Heart left ventricle (tissue), 16 donors: ENCODE measurements at regions not wholly inside any gene's neighbourhood (a gene's known extent, or its start where the extent isn't known, plus 50 kb on each side); places are given as distances from the start of the nearest gene placed in this dataset.
"Not testable (repeated sequence)": the region's sequence is repeated elsewhere in the genome, so short reads cannot be mapped to it uniquely, and the experiment has no call there.

Source experiments
- ATAC-seq, 4 donors: fragments of 200-7000 bp; cut with Tn5 transposase; one replicate each; pipeline ENCODE4 v1.9.1; 2020 to 2022; ENCODE audit warnings: moderate library complexity in 4 of 4, mild to moderate bottlenecking in 3 of 4, moderate number of reproducible peaks in 1 of 4
- DNase-seq, 5 donors: peaks; one replicate each; pipeline ENCODE4 v3.0.0-alpha.2; 2020
- H3K27ac ChIP-seq, 12 donors: fragments of 200-600 bp; sonication (generic) in 4 of 12; one replicate each; pipeline versions ENCODE4 v1.5.0 to v1.8.0; 2016 to 2022; ENCODE audit warnings: mild to moderate bottlenecking in 2 of 12
- H3K27me3 ChIP-seq, 9 donors: fragments of 200-600 bp; sonication (generic) in 2 of 9; one replicate each; pipeline versions ENCODE4 v1.5.1 to v1.8.0; 2016 to 2022; ENCODE audit warnings: mild to moderate bottlenecking in 3 of 9
- H3K36me3 ChIP-seq, 9 donors: fragments of 200-600 bp; sonication (generic) in 2 of 9; one replicate each; pipeline versions ENCODE4 v1.5.0 to v1.8.0; 2018 to 2022; ENCODE audit warnings: mild to moderate bottlenecking in 2 of 9
- H3K4me1 ChIP-seq, 12 donors: fragments of 200-600 bp; sonication (generic) in 4 of 12; one replicate each; pipeline versions ENCODE4 v1.5.0 to v1.8.0; 2016 to 2022; ENCODE audit warnings: mild to moderate bottlenecking in 3 of 12
- H3K4me3 ChIP-seq, 12 donors: fragments of 200-600 bp; sonication (generic) in 4 of 12; one replicate each; pipeline versions ENCODE4 v1.5.0 to v1.8.0; 2017 to 2022; ENCODE audit warnings: mild to moderate bottlenecking in 9 of 12, moderate library complexity in 4 of 12
- H3K9me3 ChIP-seq, 12 donors: fragments of 200-600 bp; sonication (generic) in 4 of 12; one replicate each; pipeline versions ENCODE4 v1.5.0 to v1.8.0; 2016 to 2022; ENCODE audit warnings: mild to moderate bottlenecking in 1 of 12
- CTCF ChIP-seq, 12 donors: fragments of 200-600 bp; sonication (generic) in 4 of 12; IDR thresholded peaks; one replicate each; pipeline versions ENCODE4 v1.5.0 to v1.8.0; 2018 to 2022; ENCODE audit warnings: antibody characterized with exemption in 12 of 12, mild to moderate bottlenecking in 5 of 12
- POLR2A ChIP-seq, 2 donors: fragments of 450-650 bp; IDR thresholded peaks; one replicate each; pipeline ENCODE4 v1.6.1; 2017; ENCODE audit warnings: antibody characterized with exemption in 2 of 2, mild to moderate bottlenecking in 2 of 2, moderate library complexity in 2 of 2
- whole genome bisulfite sequencing, 4 donors: extraction: QIAGEN DNeasy Blood & Tissue Kit in 2 of 4; methylation state at CpG; one replicate each; pipeline versions ENCODE4 v1.1.5 to v1.1.7; 2013 to 2018; 5-methylcytosine and 5-hydroxymethylcytosine counted together
- intact Hi-C, 10 donors: fragments of 100-400 bp; cut with DNase I; formaldehyde crosslinking; loops; one replicate each; pipeline versions ENCODE4 v1.11.1 to v1.14.2; 2022
- donor health status: ischemic (EF 13 %, LVEDD 7.1; RV severe dilation, severe dysfunction).
- donor health status: healthy with polysubstance abuse.
- donor health status: DM: no; HTN: yes; CAD: no.
- donor health status: DM: no; HTN: no; CAD: no.
- donor health status: ischemic (EF 25% LVEDD 6.9; RV normal size, moderate dysfunction).
- donor health status: ischemic (EF 25% LVEDD 5.7; RV mildly dilated, moderate dysfunction).
- donor health status: healthy.
- donor health status: DM: yes; HTN: yes; CAD: no.
- donor health status: ischemic (EF 35%, LVEDD 5.7; RV mildly dilated, moderate dysfunction).
- donor health status: nonischemic (EF 11% LVEDD 7.7; RV severe dilation, severe dysfunction).
- donor health status: DM: yes; HTN: yes; CAD: no.
- donor health status: PGD.
- donor health status: ischemic (EF 29% LVEDD 5.4; RV normal size, mild dysfunction).
- donor health status: nonischemic (EF 23%, LVEDD 6.1; RV moderate dilation, normal function).

- H3K27ac ChIP-seq: no peak overlapping the region
- ATAC-seq: no peak
- H3K27me3 ChIP-seq: no peaks in the 10 kb centered on the region
- peaks cover 0 to 10% (median 0%) of the 10 kb centered on the region in 12 donors for H3K4me1 ChIP-seq
- no peaks in the 10 kb centered on the region for H3K9me3 ChIP-seq
- intact Hi-C loops: no loop called here
- no peaks in the 10 kb centered on the region for H3K36me3 ChIP-seq
- DNase-seq: peak in 1 of 5 donors; percentile 10
- TF ChIP-seq POLR2A (IDR thresholded peaks at IDR 0.05): no peak
- TF ChIP-seq CTCF (IDR thresholded peaks at IDR 0.05): no peak
- 93 to 97% (median 95%) methylated on average over 23 to 30 of the region's 30 CpGs for WGBS, 4 donors
- H3K4me3 ChIP-seq: no peak overlapping the region
Observed at GRCh38 chr16:29232811-29233704, 173.5 kb downstream of the NPIPB11 start.

- WGBS, 4 donors: 93 to 98% (median 94%) methylated on average over 5 to 10 of the region's 10 CpGs
- H3K36me3 ChIP-seq, intact Hi-C loops, H3K9me3 ChIP-seq, H3K27ac ChIP-seq, H3K4me3 ChIP-seq, ATAC-seq, H3K27me3 ChIP-seq, H3K4me1 ChIP-seq: not testable (repeated sequence)
- peak in 1 of 5 donors; percentile 13 for DNase-seq
Observed at GRCh38 chr16:29232160-29232705, 174.3 kb downstream of the NPIPB11 start.

GRCh38 chr16:29231244-29231643, 175.3 kb downstream of the NPIPB11 start:
- H3K4me3 ChIP-seq: no peak overlapping the region
- peak in 2 of 4 donors; percentile 33 to 44 for ATAC-seq
- TF ChIP-seq POLR2A (IDR thresholded peaks at IDR 0.05) (no peak), CTCF (IDR thresholded peaks at IDR 0.05) (no peak)
- H3K27ac ChIP-seq: peak overlapping the region in 2 of 12 donors; percentile 14 to 41
- no peaks in the 10 kb centered on the region for H3K27me3 ChIP-seq
- peaks cover 0 to 10% (median 0%) of the 10 kb centered on the region in 12 donors for H3K4me1 ChIP-seq
- intact Hi-C loops: no loop called here
- 62 to 74% (median 69%) methylated on average over 8 to 18 of the region's 18 CpGs for WGBS, 4 donors
- DNase-seq: no peak
- no peaks in the 10 kb centered on the region for H3K9me3 ChIP-seq
- H3K36me3 ChIP-seq: no peaks in the 10 kb centered on the region

- Histone ChIP-seq H3K27me3 (no peaks in the 10 kb centered on the region), H3K27ac (peak overlapping the region in 2 of 12 donors; percentile 1 to 46), H3K36me3 (no peaks in the 10 kb centered on the region), H3K4me3 (no peak overlapping the region), H3K4me1 (peaks cover 0 to 10% (median 0%) of the 10 kb centered on the region in 12 donors), H3K9me3 (no peaks in the 10 kb centered on the region)
- intact Hi-C loops: no loop called here
- ATAC-seq (peak in 2 of 4 donors; percentile 12), DNase-seq (no peak)
- WGBS, 4 donors: 77 to 96% (median 80%) methylated on average over 12 to 22 of the region's 22 CpGs
- no peak for TF ChIP-seq CTCF (IDR thresholded peaks at IDR 0.05)
- no peak for TF ChIP-seq POLR2A (IDR thresholded peaks at IDR 0.05)
Observed at GRCh38 chr16:29230671-29231096, 175.8 kb downstream of the NPIPB11 start.

GRCh38 chr16:29230006-29230668, 176.4 kb downstream of the NPIPB11 start:
- H3K9me3 ChIP-seq, H3K4me3 ChIP-seq, DNase-seq, H3K27me3 ChIP-seq, H3K36me3 ChIP-seq, intact Hi-C loops, ATAC-seq, H3K4me1 ChIP-seq, H3K27ac ChIP-seq: not testable (repeated sequence)
- WGBS, 4 donors: 89 to 93% (median 92%) methylated on average over 8 to 21 of the region's 21 CpGs

GRCh38 chr16:29229616-29230005, 176.9 kb downstream of the NPIPB11 start:
- intact Hi-C loops, H3K27me3 ChIP-seq, ATAC-seq, H3K9me3 ChIP-seq, H3K4me3 ChIP-seq, DNase-seq, H3K4me1 ChIP-seq, H3K36me3 ChIP-seq, H3K27ac ChIP-seq: not testable (repeated sequence)
- WGBS, 4 donors: 73 to 83% (median 79%) methylated on average over 5 to 8 of the region's 8 CpGs

- H3K27me3 ChIP-seq, H3K9me3 ChIP-seq, H3K27ac ChIP-seq, intact Hi-C loops, H3K4me3 ChIP-seq, H3K36me3 ChIP-seq, DNase-seq, H3K4me1 ChIP-seq: not testable (repeated sequence)
- 91 to 93% (median 93%) methylated on average over 12 to 28 of the region's 29 CpGs for WGBS, 4 donors
- peak in 1 of 4 donors; percentile 5 for ATAC-seq
Observed at GRCh38 chr16:29228664-29229611, 177.6 kb downstream of the NPIPB11 start.
